Smooth muscle cell (in vitro differentiated cells): ENCODE measurements at regions not wholly inside any gene's neighbourhood (a gene's known extent, or its start where the extent isn't known, plus 50 kb on each side); places are given as distances from the start of the nearest gene placed in this dataset.
"Not testable (repeated sequence)": the region's sequence is repeated elsewhere in the genome, so short reads cannot be mapped to it uniquely, and the experiment has no call there.

ENCODE experiments used
- DNase-seq: peaks from one replicate; lab custom pipeline; 2025; ENCODE audit not compliant: unreplicated experiment; lab: John Stamatoyannopoulos, UW
- H2AFZ ChIP-seq: fragments of 200-600 bp; sonication (generic); 2 replicates; pipeline ENCODE4 v1.6.0; 2016; ENCODE audit warnings: antibody characterized with exemption, low read depth, mild to moderate bottlenecking
- H3F3A ChIP-seq: fragments of 200-600 bp; sonication (generic); 2 replicates; pipeline ENCODE4 v1.6.0; 2017; ENCODE audit warnings: antibody characterized with exemption, low read depth
- H3K27ac ChIP-seq: fragments of 200-600 bp; sonication (generic); 2 replicates; pipeline ENCODE4 v1.5.1; 2016; ENCODE audit warnings: low read depth, mild to moderate bottlenecking
- H3K27me3 ChIP-seq: fragments of 200-600 bp; sonication (generic); 2 replicates; pipeline ENCODE4 v1.6.1; 2016; ENCODE audit warnings: low read depth, mild to moderate bottlenecking
- H3K36me3 ChIP-seq: fragments of 200-600 bp; sonication (generic); 2 replicates; pipeline ENCODE4 v1.5.1; 2016; ENCODE audit warnings: low read depth
- H3K4me1 ChIP-seq: fragments of 200-600 bp; sonication (generic); 2 replicates; pipeline ENCODE4 v1.5.1; 2016; ENCODE audit warnings: low read depth
- H3K4me2 ChIP-seq: fragments of 200-600 bp; sonication (generic); 2 replicates; pipeline ENCODE4 v1.6.0; 2016; ENCODE audit warnings: mild to moderate bottlenecking
- H3K4me3 ChIP-seq: fragments of 200-600 bp; sonication (generic); 2 replicates; pipeline ENCODE4 v1.5.1; 2016; ENCODE audit warnings: mild to moderate bottlenecking
- H3K79me2 ChIP-seq: fragments of 200-600 bp; sonication (generic); 2 replicates; pipeline ENCODE4 v1.6.0; 2016; ENCODE audit warnings: low read depth, mild to moderate bottlenecking
- H3K9ac ChIP-seq: fragments of 200-600 bp; sonication (generic); 2 replicates; pipeline ENCODE4 v1.6.0; 2016; ENCODE audit warnings: low read depth
- H3K9me3 ChIP-seq: fragments of 200-600 bp; sonication (generic); replicated peaks from 2 replicates; pipeline ENCODE4 v1.5.1; 2016; ENCODE audit warnings: low read depth
- H4K20me1 ChIP-seq: fragments of 200-600 bp; sonication (generic); 2 replicates; pipeline ENCODE4 v1.6.0; 2016; ENCODE audit warnings: low read depth
- CTCF ChIP-seq: fragments of 200-600 bp; sonication (generic); IDR thresholded peaks from 2 replicates; pipeline ENCODE4 v1.5.1; 2017; ENCODE audit warnings: borderline replicate concordance, mild to moderate bottlenecking, antibody characterized with exemption; ENCODE audit not compliant: insufficient read depth, poor library complexity, severe bottlenecking
- WGBS: methylation state at CpG from one replicate; pipeline ENCODE4 v1.1.7; 2016; ENCODE audit warnings: low lambda C conversion rate; 5-methylcytosine and 5-hydroxymethylcytosine counted together

- Histone ChIP-seq H3K4me1 (peaks cover 6% of the 10 kb centered on the region), H3F3A (no peaks in the 10 kb centered on the region), H3K4me3 (no peak overlapping the region), H3K79me2 (no peaks in the 10 kb centered on the region), H3K9ac (no peak overlapping the region), H3K9me3 (no peaks in the 10 kb centered on the region), H4K20me1 (no peaks in the 10 kb centered on the region), H3K27me3 (no peaks in the 10 kb centered on the region), H3K27ac (peak overlapping the region; percentile 66), H3K4me2 (peak overlapping the region; percentile 55), H3K36me3 (no peaks in the 10 kb centered on the region), H2AFZ (no peak overlapping the region)
- DNase-seq: no peak
- WGBS: 25% methylated on average over 6 of the region's 6 CpGs
- TF ChIP-seq CTCF: no peak
These were observed 1260.4 kb downstream of the ROBO1 start for GRCh38 chr3:78507196-78507984.

GRCh38 chr3:78511840-78512239, 1256.0 kb downstream of the ROBO1 start:
- Histone ChIP-seq H3K4me1 (peaks cover 6% of the 10 kb centered on the region), H3K9me3 (no peaks in the 10 kb centered on the region), H3K4me2 (no peak overlapping the region), H3K36me3 (no peaks in the 10 kb centered on the region), H3K4me3 (no peak overlapping the region), H3K27ac (no peak overlapping the region), H3K27me3 (no peaks in the 10 kb centered on the region), H3K79me2 (no peaks in the 10 kb centered on the region), H3K9ac (no peak overlapping the region), H4K20me1 (no peaks in the 10 kb centered on the region), H2AFZ (no peak overlapping the region), H3F3A (no peaks in the 10 kb centered on the region)
- TF ChIP-seq CTCF: no peak
- no peak for DNase-seq
- WGBS: 66% methylated on average over 2 of the region's 2 CpGs

GRCh38 chr3:78512786-78513185, 1255.0 kb downstream of the ROBO1 start:
- not testable (repeated sequence) for H3K9ac ChIP-seq, H3K27ac ChIP-seq, H3K27me3 ChIP-seq, H3K9me3 ChIP-seq, H3K4me3 ChIP-seq, H3K4me2 ChIP-seq, H3F3A ChIP-seq, DNase-seq, H3K4me1 ChIP-seq, H2AFZ ChIP-seq, H4K20me1 ChIP-seq, H3K36me3 ChIP-seq, H3K79me2 ChIP-seq
- WGBS: 58% methylated on average over 4 of the region's 4 CpGs

GRCh38 chr3:78516437-78516836, 1251.4 kb downstream of the ROBO1 start:
- Histone ChIP-seq H3K9me3 (no peaks in the 10 kb centered on the region), H3K27me3 (no peaks in the 10 kb centered on the region), H4K20me1 (no peaks in the 10 kb centered on the region), H3K4me1 (no peaks in the 10 kb centered on the region), H2AFZ (no peak overlapping the region), H3F3A (no peaks in the 10 kb centered on the region), H3K4me3 (no peak overlapping the region), H3K79me2 (no peaks in the 10 kb centered on the region), H3K9ac (no peak overlapping the region), H3K36me3 (no peaks in the 10 kb centered on the region), H3K4me2 (no peak overlapping the region), H3K27ac (no peak overlapping the region)
- DNase-seq: no peak
- TF ChIP-seq CTCF: no peak
- WGBS: 98% methylated on average over 3 of the region's 3 CpGs
